Keratinocyte (primary cell): ENCODE measurements at regions not wholly inside any gene's neighbourhood (a gene's known extent, or its start where the extent isn't known, plus 50 kb on each side); places are given as distances from the start of the nearest gene placed in this dataset.

ENCODE experiments used
- DNase-seq: peaks from one replicate; pipeline ENCODE4 v3.0.0-alpha.2; 2011; ENCODE audit warnings: low read depth, missing footprints, low spot score
- FAIRE-seq: peaks from 2 replicates; lab custom pipeline; 2011; peaks lifted over from hg19 to GRCh38; lab: Jason Lieb, UNC
- H2AFZ ChIP-seq: 2 replicates; pipeline ENCODE4 v1.6.0; 2012; ENCODE audit warnings: low read length, control low read depth, inconsistent platforms; ENCODE audit not compliant: control insufficient read depth
- H3K27ac ChIP-seq: 2 replicates; pipeline ENCODE4 v1.5.1; 2011; ENCODE audit warnings: low read length; ENCODE audit not compliant: control insufficient read depth, insufficient read depth
- H3K27me3 ChIP-seq: 3 replicates; pipeline ENCODE4 v1.6.0; 2011; ENCODE audit warnings: low read length; ENCODE audit not compliant: control insufficient read depth, insufficient read depth; ENCODE audit errors: extremely low read depth
- H3K36me3 ChIP-seq, 2 experiments: 2 replicates in 1 of 2; 3 replicates in 1 of 2; pipeline ENCODE4 v1.5.1; 2011; ENCODE audit warnings: low read length in 2 of 2, mild to moderate bottlenecking in 1 of 2; ENCODE audit not compliant: control insufficient read depth in 2 of 2, insufficient read depth in 2 of 2; ENCODE audit errors: extremely low read depth in 1 of 2
- H3K4me1 ChIP-seq: 3 replicates; pipeline ENCODE4 v1.5.1; 2011; ENCODE audit warnings: low read length; ENCODE audit not compliant: control insufficient read depth, insufficient read depth; ENCODE audit errors: extremely low read depth
- H3K4me2 ChIP-seq: 3 replicates; pipeline ENCODE4 v1.6.0; 2011; ENCODE audit warnings: low read depth, low read length; ENCODE audit not compliant: control insufficient read depth, insufficient read depth; ENCODE audit errors: extremely low read depth
- H3K4me3 ChIP-seq, 3 experiments: fragments of 200-600 bp in 1 of 3; sonication (generic) in 1 of 3; 2 replicates in 2 of 3; 3 replicates in 1 of 3; pipeline ENCODE4 v1.5.1; 2011 to 2016; ENCODE audit warnings: low read length in 3 of 3, mild to moderate bottlenecking in 3 of 3, control low read depth in 2 of 3, inconsistent platforms in 1 of 3, low read depth in 1 of 3, mixed read lengths in 1 of 3, mixed run types in 1 of 3, moderate library complexity in 1 of 3; ENCODE audit not compliant: control insufficient read depth in 2 of 3, insufficient read depth in 2 of 3; ENCODE audit errors: extremely low read depth in 1 of 3
- H3K79me2 ChIP-seq: 2 replicates; pipeline ENCODE4 v1.6.0; 2012; ENCODE audit warnings: low read length; ENCODE audit not compliant: control insufficient read depth, insufficient read depth
- H3K9ac ChIP-seq: 3 replicates; pipeline ENCODE4 v1.6.0; 2011; ENCODE audit warnings: low read length; ENCODE audit not compliant: control insufficient read depth, insufficient read depth; ENCODE audit errors: extremely low read depth
- H3K9me1 ChIP-seq: 3 replicates; pipeline ENCODE4 v1.6.0; 2011; ENCODE audit warnings: low read length; ENCODE audit not compliant: control insufficient read depth, insufficient read depth; ENCODE audit errors: extremely low read depth
- H3K9me3 ChIP-seq: 2 replicates; pipeline ENCODE4 v1.5.1; 2012; ENCODE audit warnings: low read depth, low read length; ENCODE audit not compliant: control insufficient read depth
- H4K20me1 ChIP-seq: 3 replicates; pipeline ENCODE4 v1.6.0; 2011; ENCODE audit warnings: low read length; ENCODE audit not compliant: control insufficient read depth, insufficient read depth; ENCODE audit errors: extremely low read depth
- CTCF ChIP-seq, 3 experiments: IDR thresholded peaks in 1 of 3; conservative IDR thresholded peaks in 1 of 3; optimal IDR thresholded peaks in 1 of 3; 2 replicates in 2 of 3; 3 replicates in 1 of 3; pipeline versions ENCODE3 to v1.5.1; 2011; ENCODE audit warnings: low read length in 3 of 3, mild to moderate bottlenecking in 3 of 3, moderate library complexity in 2 of 3, control low read depth in 1 of 3, inconsistent platforms in 1 of 3; ENCODE audit not compliant: insufficient read depth in 2 of 3; ENCODE audit errors: extremely low read depth in 1 of 3
- EZH2 ChIP-seq: IDR thresholded peaks from one replicate; pipeline ENCODE4 v1.6.1; 2012; ENCODE audit warnings: inconsistent platforms, mild to moderate bottlenecking, low read length, moderate library complexity
- dilution Hi-C: fragments of 300-500 bp; cut with MboI; formaldehyde crosslinking; loops from one replicate; pipeline ENCODE4 v1.7.0; 2020; ENCODE audit warnings: low sequenced_read_pairs; ENCODE audit not compliant: extremely low pct_ligation_motif_present

GRCh38 chr2:62347563-62348270 lies 151.8 kb downstream of the B3GNT2 start:
- Histone ChIP-seq H3K27ac (no peak overlapping the region), H3K4me3 (no peak overlapping the region), H3K36me3 (no peaks in the 10 kb centered on the region), H3K79me2 (no peaks in the 10 kb centered on the region), H2AFZ (no peak overlapping the region), H3K9ac (no peak overlapping the region), H3K4me1 (peaks cover 3% of the 10 kb centered on the region), H3K27me3 (no peaks in the 10 kb centered on the region), H3K9me3 (no peaks in the 10 kb centered on the region), H3K9me1 (no peaks in the 10 kb centered on the region), H3K4me2 (no peak overlapping the region), H4K20me1 (no peaks in the 10 kb centered on the region)
- dilution Hi-C loops = no loop called here
- FAIRE-seq (no peak), DNase-seq (no peak)
- no peak for TF ChIP-seq EZH2
- no peak for TF ChIP-seq CTCF (optimal IDR thresholded peaks at IDR 0.05 in 1 of 3, IDR thresholded peaks at IDR 0.05 in 1 of 3, conservative IDR thresholded peaks at IDR 0.05 in 1 of 3; ENCODE audit: extremely low read depth in 1 of 3, insufficient read depth in 2 of 3, low read length in 3 of 3)

GRCh38 chr2:62344472-62344871 lies 148.6 kb downstream of the B3GNT2 start:
- Histone ChIP-seq H3K9ac (no peak overlapping the region), H3K4me3 (no peak overlapping the region), H3K27ac (no peak overlapping the region), H3K9me3 (no peaks in the 10 kb centered on the region), H3K4me2 (peak overlapping the region; percentile 6), H3K36me3 (no peaks in the 10 kb centered on the region), H2AFZ (no peak overlapping the region), H3K27me3 (no peaks in the 10 kb centered on the region), H4K20me1 (no peaks in the 10 kb centered on the region), H3K9me1 (no peaks in the 10 kb centered on the region), H3K79me2 (no peaks in the 10 kb centered on the region), H3K4me1 (peaks cover 3% of the 10 kb centered on the region)
- FAIRE-seq (peak; percentile 51), DNase-seq (peak; percentile 9)
- TF ChIP-seq CTCF (optimal IDR thresholded peaks at IDR 0.05 in 1 of 3, IDR thresholded peaks at IDR 0.05 in 1 of 3, conservative IDR thresholded peaks at IDR 0.05 in 1 of 3; ENCODE audit: extremely low read depth in 1 of 3, insufficient read depth in 2 of 3, low read length in 3 of 3) (no peak), EZH2 (no peak)
- dilution Hi-C loops = no loop called here
